KMS-11 (cell line): ENCODE measurements at regions not wholly inside any gene's neighbourhood (a gene's known extent, or its start where the extent isn't known, plus 50 kb on each side); places are given as distances from the start of the nearest gene placed in this dataset.

Experiments used
- H2AFZ ChIP-seq: fragments of 200-600 bp; sonication (generic); 2 replicates; pipeline ENCODE4 v1.6.1; 2016; ENCODE audit warnings: antibody characterized with exemption, mixed run types, low read depth
- H3K27ac ChIP-seq: fragments of 200-600 bp; sonication (generic); 2 replicates; pipeline ENCODE4 v1.6.1; 2016; ENCODE audit warnings: mild to moderate bottlenecking, mixed run types
- H3K27me3 ChIP-seq: fragments of 200-600 bp; sonication (generic); 2 replicates; pipeline ENCODE4 v1.6.1; 2017; ENCODE audit warnings: mild to moderate bottlenecking, low read depth, mixed run types, moderate library complexity; ENCODE audit not compliant: insufficient read depth
- H3K36me3 ChIP-seq: fragments of 200-600 bp; sonication (generic); 2 replicates; pipeline ENCODE4 v1.6.1; 2017; ENCODE audit warnings: mild to moderate bottlenecking, mixed run types; ENCODE audit not compliant: insufficient read depth
- H3K4me1 ChIP-seq: fragments of 200-600 bp; sonication (generic); 2 replicates; pipeline ENCODE4 v1.6.1; 2016; ENCODE audit warnings: mild to moderate bottlenecking, low read depth, mixed run types; ENCODE audit not compliant: poor library complexity, severe bottlenecking
- H3K4me2 ChIP-seq: fragments of 200-600 bp; sonication (generic); 2 replicates; pipeline ENCODE4 v1.7.0; 2016; ENCODE audit warnings: mild to moderate bottlenecking, mixed run types
- H3K4me3 ChIP-seq: fragments of 200-600 bp; sonication (generic); IDR thresholded peaks from 2 replicates; pipeline ENCODE4 v1.6.1; 2017; ENCODE audit warnings: low read depth, low read length, mixed read lengths; ENCODE audit not compliant: insufficient read depth
- H3K79me2 ChIP-seq: fragments of 200-600 bp; sonication (generic); 2 replicates; pipeline ENCODE4 v1.6.1; 2016; ENCODE audit warnings: low read depth, mixed run types; ENCODE audit not compliant: insufficient read depth
- H3K9ac ChIP-seq: fragments of 200-600 bp; sonication (generic); 2 replicates; pipeline ENCODE4 v1.6.1; 2016; ENCODE audit warnings: mild to moderate bottlenecking, mixed run types
- H4K20me1 ChIP-seq: fragments of 200-600 bp; sonication (generic); 2 replicates; pipeline ENCODE4 v1.6.1; 2016; ENCODE audit warnings: mild to moderate bottlenecking, mixed run types; ENCODE audit not compliant: insufficient read depth
- CTCF ChIP-seq: fragments of 200-600 bp; sonication (generic); conservative IDR thresholded peaks from 2 replicates; pipeline ENCODE4 v1.6.1; 2017; ENCODE audit warnings: low read depth, mild to moderate bottlenecking, antibody characterized with exemption, low read length, moderate library complexity, mixed read lengths

DNA sequence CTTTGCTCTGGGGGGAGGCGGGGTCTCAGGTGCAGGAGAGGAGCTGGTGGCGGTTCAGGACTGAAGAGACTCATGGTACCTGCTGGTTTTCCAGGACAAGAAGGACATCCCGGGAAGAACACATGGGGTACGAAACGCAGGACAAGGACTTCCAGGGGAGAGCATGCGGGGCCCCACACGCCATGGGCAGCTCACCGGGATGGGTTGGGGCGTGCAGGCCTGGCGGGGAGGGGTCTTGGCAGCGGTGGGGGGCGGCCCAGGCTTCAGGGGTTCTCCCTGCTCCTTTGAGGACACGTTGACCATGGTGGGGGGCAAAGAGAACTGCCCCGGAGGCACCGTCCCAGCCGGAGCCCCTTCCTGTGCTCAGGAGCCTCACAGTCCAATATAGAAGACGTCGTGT, 673.2 kb downstream of the BRD1 start:
- Histone ChIP-seq H3K4me3 (no peak overlapping the region), H3K9ac (no peak overlapping the region), H2AFZ (no peak overlapping the region), H3K4me2 (no peak overlapping the region), H4K20me1 (no peaks in the 10 kb centered on the region), H3K79me2 (no peaks in the 10 kb centered on the region), H3K27me3 (no peaks in the 10 kb centered on the region), H3K4me1 (no peaks in the 10 kb centered on the region), H3K36me3 (no peaks in the 10 kb centered on the region), H3K27ac (no peak overlapping the region)
- TF ChIP-seq CTCF, result no peak

DNA sequence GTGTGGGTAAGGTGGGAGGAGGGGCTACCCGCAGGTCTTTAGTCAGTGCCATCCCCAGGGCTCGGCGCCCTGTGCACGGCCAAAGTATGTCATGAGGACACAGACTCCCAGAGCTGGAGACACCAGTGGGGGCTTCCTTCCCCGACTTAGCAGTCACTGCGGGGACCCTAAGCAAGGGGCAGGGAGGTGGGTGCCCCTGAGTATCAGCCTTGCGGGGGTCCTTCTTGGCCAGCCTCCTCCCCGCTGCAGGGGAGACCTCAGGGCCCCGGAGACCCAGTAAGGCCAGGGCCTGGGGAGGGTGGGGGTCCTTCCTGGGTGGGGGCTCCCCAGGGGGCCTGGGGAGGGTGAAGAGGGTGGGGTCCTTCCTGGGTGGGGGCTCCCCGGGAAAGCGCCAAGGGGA, 673.8 kb downstream of the BRD1 start:
- Histone ChIP-seq H3K36me3 (no peaks in the 10 kb centered on the region), H3K4me1 (no peaks in the 10 kb centered on the region), H3K27me3 (no peaks in the 10 kb centered on the region), H2AFZ (no peak overlapping the region), H3K4me2 (no peak overlapping the region), H4K20me1 (no peaks in the 10 kb centered on the region), H3K4me3 (no peak overlapping the region), H3K27ac (no peak overlapping the region), H3K9ac (no peak overlapping the region), H3K79me2 (no peaks in the 10 kb centered on the region)
- no peak for TF ChIP-seq CTCF

DNA sequence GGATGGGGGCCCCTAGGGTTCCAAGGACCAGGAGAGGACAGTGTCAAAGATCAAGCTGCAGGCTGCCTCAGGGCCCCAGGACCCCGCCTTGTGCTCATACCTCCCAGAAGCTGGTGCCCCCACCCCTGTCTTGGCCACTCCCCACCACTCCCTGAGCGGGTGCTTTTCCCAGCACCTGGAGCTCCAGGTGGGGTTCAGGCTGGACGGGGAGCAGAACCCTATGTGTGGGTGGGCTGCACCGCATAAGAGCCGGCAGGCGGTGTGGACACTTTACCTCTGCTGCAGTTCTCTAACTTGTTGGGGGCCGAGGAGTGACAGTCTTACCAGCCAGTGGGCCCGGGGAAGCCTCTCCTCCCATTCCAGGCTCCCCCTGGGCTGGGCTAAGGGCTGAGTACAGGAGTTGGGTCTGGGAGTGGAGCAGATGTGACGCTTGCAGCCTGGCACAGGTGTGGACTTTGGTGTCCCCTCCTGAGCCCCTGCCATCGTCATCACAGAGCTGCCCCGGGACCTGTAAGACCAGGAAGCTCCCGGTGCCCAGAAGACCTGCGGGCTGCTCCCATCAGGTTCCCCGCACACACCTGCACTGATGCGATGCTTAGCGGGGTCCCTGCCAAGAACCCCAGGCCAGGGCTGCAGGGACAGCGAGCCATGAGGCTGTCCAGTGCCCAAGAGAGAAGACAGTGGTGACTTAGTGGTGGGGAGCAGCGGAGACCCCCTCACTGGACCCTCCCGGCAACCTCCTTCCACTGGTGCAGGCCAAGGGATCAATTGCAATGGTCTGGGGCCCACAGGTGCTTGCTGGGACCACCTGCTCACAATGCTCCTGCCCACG, 674.5 kb downstream of the BRD1 start:
- Histone ChIP-seq H3K79me2 (no peaks in the 10 kb centered on the region), H3K36me3 (no peaks in the 10 kb centered on the region), H2AFZ (no peak overlapping the region), H3K27me3 (no peaks in the 10 kb centered on the region), H3K4me1 (no peaks in the 10 kb centered on the region), H3K4me2 (no peak overlapping the region), H4K20me1 (no peaks in the 10 kb centered on the region), H3K4me3 (no peak overlapping the region), H3K9ac (no peak overlapping the region), H3K27ac (no peak overlapping the region)
- TF ChIP-seq CTCF, result no peak

- no peak overlapping the region for H3K4me3 ChIP-seq
Measured at GRCh38 chr22:49152127-49152938, 675.3 kb downstream of the BRD1 start.

More at GRCh38 chr22:49152127-49152938, 675.3 kb downstream of the BRD1 start:
- Histone ChIP-seq H3K4me2 (no peak overlapping the region), H3K4me1 (no peaks in the 10 kb centered on the region), H3K36me3 (no peaks in the 10 kb centered on the region), H3K79me2 (no peaks in the 10 kb centered on the region), H3K27ac (no peak overlapping the region), H3K27me3 (no peaks in the 10 kb centered on the region), H4K20me1 (no peaks in the 10 kb centered on the region), H3K9ac (no peak overlapping the region), H2AFZ (no peak overlapping the region)
- no peak for TF ChIP-seq CTCF
